OCI-LY7 (cell line): ENCODE measurements at regions not wholly inside any gene's neighbourhood (a gene's known extent, or its start where the extent isn't known, plus 50 kb on each side); places are given as distances from the start of the nearest gene placed in this dataset.

Experiments used
- BruUV-seq: library from RNA; stranded (reverse); fragments of 400-500 nt; replicated peaks from 2 replicates; lab custom pipeline; 2021; lab: Mats Ljungman, UMichigan
- CTCF ChIA-PET: fragments of 300-600 bp; sonication (Branson Sonifier 250); formaldehyde crosslinking; loops from one replicate; lab custom pipeline; 2022; ENCODE audit warnings: antibody characterized with exemption; ENCODE audit not compliant: unreplicated experiment; lab: Charles Lee
- POLR2A ChIA-PET: fragments of 300-600 bp; sonication (Branson Sonifier 250); formaldehyde crosslinking; loops from one replicate; lab custom pipeline; 2022; ENCODE audit warnings: antibody characterized with exemption; lab: Charles Lee
- DNase-seq: peaks from one replicate; pipeline ENCODE4 v3.0.0-alpha.2; 2015; ENCODE audit warnings: low spot score
- H2AFZ ChIP-seq: fragments of 200-600 bp; sonication (generic), shearing (Covaris generic); 2 replicates; pipeline ENCODE4 v1.6.1; 2014; ENCODE audit warnings: mild to moderate bottlenecking, antibody characterized with exemption, low read length, moderate library complexity
- H3K27ac ChIP-seq: fragments of 200-600 bp; sonication (generic); 2 replicates; pipeline ENCODE4 v1.5.1; 2014; ENCODE audit warnings: mixed run types, low read depth, mild to moderate bottlenecking, moderate library complexity, low read length, inconsistent platforms; ENCODE audit not compliant: poor library complexity, severe bottlenecking
- H3K36me3 ChIP-seq: fragments of 200-600 bp; sonication (generic); 2 replicates; pipeline ENCODE4 v1.6.1; 2014; ENCODE audit warnings: mild to moderate bottlenecking, antibody characterized with exemption, low read length, moderate library complexity, mixed read lengths; ENCODE audit not compliant: insufficient read depth
- H3K4me1 ChIP-seq: fragments of 200-600 bp; sonication (generic); 2 replicates; pipeline ENCODE4 v1.5.1; 2014; ENCODE audit warnings: mild to moderate bottlenecking, low read length; ENCODE audit not compliant: insufficient read depth, poor library complexity, severe bottlenecking
- H3K4me2 ChIP-seq: fragments of 200-600 bp; sonication (generic); 2 replicates; pipeline ENCODE4 v1.6.1; 2014; ENCODE audit warnings: mild to moderate bottlenecking, low read length
- H3K4me3 ChIP-seq: fragments of 200-600 bp; sonication (generic); 2 replicates; pipeline ENCODE4 v1.5.1; 2014; ENCODE audit warnings: mild to moderate bottlenecking, low read depth, low read length; ENCODE audit not compliant: poor library complexity, severe bottlenecking
- H3K79me2 ChIP-seq: fragments of 200-600 bp; sonication (generic); 2 replicates; pipeline ENCODE4 v1.6.1; 2016; ENCODE audit warnings: low read depth, mild to moderate bottlenecking, low read length, moderate library complexity, mixed read lengths; ENCODE audit not compliant: insufficient read depth
- H3K9me2 ChIP-seq: fragments of 200-600 bp; sonication (generic); 2 replicates; pipeline ENCODE4 v1.6.1; 2016; ENCODE audit warnings: mild to moderate bottlenecking, low read length, mixed read lengths; ENCODE audit not compliant: insufficient read depth
- H3K9me3 ChIP-seq: fragments of 200-600 bp; sonication (generic); 2 replicates; pipeline ENCODE4 v1.6.1; 2014; ENCODE audit warnings: mild to moderate bottlenecking, mixed run types, low read length, mixed read lengths
- H4K20me1 ChIP-seq: fragments of 200-600 bp; sonication (generic); 2 replicates; pipeline ENCODE4 v1.6.1; 2014; ENCODE audit warnings: mild to moderate bottlenecking, antibody characterized with exemption, low read length, moderate library complexity, mixed read lengths; ENCODE audit not compliant: insufficient read depth
- CTCF ChIP-seq: fragments of 200-600 bp; sonication (generic); conservative IDR thresholded peaks from 2 replicates; pipeline ENCODE4 v1.5.1; 2014; ENCODE audit warnings: mild to moderate bottlenecking, antibody characterized with exemption, low read length, moderate library complexity, mixed read lengths
- EZH2phosphoT487 ChIP-seq: fragments of 200-600 bp; sonication (generic); IDR thresholded peaks from 2 replicates; pipeline ENCODE4 v1.6.1; 2018; ENCODE audit warnings: low read depth, borderline replicate concordance, mild to moderate bottlenecking, mixed run types, antibody characterized with exemption, low read length, moderate library complexity, mixed read lengths
- intact Hi-C: fragments of 100-400 bp; cut with micrococcal nuclease; formaldehyde crosslinking; loops from one replicate; pipeline ENCODE4 v1.10.0; 2022; ENCODE audit not compliant: unreplicated experiment

- Histone ChIP-seq H3K9me3 (no peaks in the 10 kb centered on the region), H3K9me2 (no peaks in the 10 kb centered on the region), H4K20me1 (no peaks in the 10 kb centered on the region), H2AFZ (no peak overlapping the region), H3K4me2 (no peak overlapping the region), H3K36me3 (no peaks in the 10 kb centered on the region), H3K27ac (no peak overlapping the region), H3K79me2 (no peaks in the 10 kb centered on the region), H3K4me1 (no peaks in the 10 kb centered on the region), H3K4me3 (no peak overlapping the region)
- CTCF ChIA-PET: no interaction called here
- POLR2A ChIA-PET: no interaction called here
- TF ChIP-seq EZH2phosphoT487: no peak
- TF ChIP-seq CTCF: no peak
- intact Hi-C loops: no loop called here
- BruUV-seq: no TSS peak
- DNase-seq: no peak
Measured at GRCh38 chr6:165205632-165206031, 103.8 kb downstream of the C6orf118 start.

GRCh38 chr6:165204807-165205545, 104.4 kb downstream of the C6orf118 start:
- ChIA-PET CTCF (no interaction called here), POLR2A (no interaction called here)
- Histone ChIP-seq H3K27ac (no peak overlapping the region), H2AFZ (no peak overlapping the region), H3K9me3 (no peaks in the 10 kb centered on the region), H3K4me2 (no peak overlapping the region), H3K4me3 (no peak overlapping the region), H3K36me3 (no peaks in the 10 kb centered on the region), H4K20me1 (no peaks in the 10 kb centered on the region), H3K79me2 (no peaks in the 10 kb centered on the region), H3K9me2 (no peaks in the 10 kb centered on the region), H3K4me1 (no peaks in the 10 kb centered on the region)
- TF ChIP-seq CTCF (no peak), EZH2phosphoT487 (no peak)
- no TSS peak for BruUV-seq
- no peak for DNase-seq
- intact Hi-C loops: no loop called here

- ChIA-PET POLR2A (no interaction called here), CTCF (no interaction called here)
- no peaks in the 10 kb centered on the region for H3K9me3 ChIP-seq
- intact Hi-C loops: no loop called here
- TF ChIP-seq CTCF: no peak
- TF ChIP-seq EZH2phosphoT487: no peak
- DNase-seq: no peak
- no TSS peak for BruUV-seq
- no peak overlapping the region for H3K27ac ChIP-seq
- no peaks in the 10 kb centered on the region for H3K79me2 ChIP-seq
- no peak overlapping the region for H3K4me2 ChIP-seq
- no peaks in the 10 kb centered on the region for H3K4me1 ChIP-seq
- no peak overlapping the region for H3K4me3 ChIP-seq
- no peaks in the 10 kb centered on the region for H3K9me2 ChIP-seq
- H3K36me3 ChIP-seq: no peaks in the 10 kb centered on the region
- H2AFZ ChIP-seq: no peak overlapping the region
- H4K20me1 ChIP-seq: no peaks in the 10 kb centered on the region
Measured at GRCh38 chr6:165200178-165200577, 109.2 kb downstream of the C6orf118 start.
